Keratinocyte (primary cell): ENCODE measurements at regions not wholly inside any gene's neighbourhood (a gene's known extent, or its start where the extent isn't known, plus 50 kb on each side); places are given as distances from the start of the nearest gene placed in this dataset.

Experiments
- CTCF ChIP-seq, 3 experiments: IDR thresholded peaks in 1 of 3; conservative IDR thresholded peaks in 1 of 3; optimal IDR thresholded peaks in 1 of 3; 2 replicates in 2 of 3; 3 replicates in 1 of 3; pipeline versions ENCODE3 to v1.5.1; 2011; ENCODE audit warnings: low read length in 3 of 3, mild to moderate bottlenecking in 3 of 3, moderate library complexity in 2 of 3, control low read depth in 1 of 3, inconsistent platforms in 1 of 3; ENCODE audit not compliant: insufficient read depth in 2 of 3; ENCODE audit errors: extremely low read depth in 1 of 3
- EZH2 ChIP-seq: IDR thresholded peaks from one replicate; pipeline ENCODE4 v1.6.1; 2012; ENCODE audit warnings: inconsistent platforms, mild to moderate bottlenecking, low read length, moderate library complexity

GRCh38 chr18:76142611-76143010 lies 352.4 kb downstream of the ZNF516 start:
- TF ChIP-seq CTCF (optimal IDR thresholded peaks at IDR 0.05 in 1 of 3, IDR thresholded peaks at IDR 0.05 in 1 of 3, conservative IDR thresholded peaks at IDR 0.05 in 1 of 3; ENCODE audit: extremely low read depth in 1 of 3, insufficient read depth in 2 of 3, low read length in 3 of 3): no peak
- TF ChIP-seq EZH2: no peak
